Stimulated activated effector memory CD8-positive, alpha-beta T cell treated with anti-CD3 and anti-CD28 coated beads, Interleukin-12 subunit alpha, Interleukin-12 subunit beta, amount 100 ng/mL, for 72 hours (primary cell): ENCODE measurements at regions not wholly inside any gene's neighbourhood (a gene's known extent, or its start where the extent isn't known, plus 50 kb on each side); places are given as distances from the start of the nearest gene placed in this dataset.

Experiments used
- ATAC-seq: fragments of 150-1000 bp; cut with Tn5 transposase; 2 replicates; pipeline ENCODE4 v1.10.0; 2021
- DNase-seq, 2 donors: peaks; one replicate each; pipeline ENCODE4 v3.0.0; 2021 to 2022; ENCODE audit warnings: low spot score in 2 of 2
- H3K27ac Mint-ChIP-seq: one replicate; pipeline ENCODE4 v1.8.0; 2022; ENCODE audit warnings: mild to moderate bottlenecking, mixed read lengths
- H3K36me3 Mint-ChIP-seq: one replicate; pipeline ENCODE4 v1.8.0; 2022; ENCODE audit warnings: mild to moderate bottlenecking, mixed read lengths
- H3K4me1 Mint-ChIP-seq: one replicate; pipeline ENCODE4 v1.8.0; 2022; ENCODE audit warnings: mixed read lengths
- H3K4me3 Mint-ChIP-seq: one replicate; pipeline ENCODE4 v1.8.0; 2022; ENCODE audit warnings: mild to moderate bottlenecking, mixed read lengths
- H3K9me3 Mint-ChIP-seq: one replicate; pipeline ENCODE4 v1.8.0; 2022; ENCODE audit warnings: mixed read lengths

DNA sequence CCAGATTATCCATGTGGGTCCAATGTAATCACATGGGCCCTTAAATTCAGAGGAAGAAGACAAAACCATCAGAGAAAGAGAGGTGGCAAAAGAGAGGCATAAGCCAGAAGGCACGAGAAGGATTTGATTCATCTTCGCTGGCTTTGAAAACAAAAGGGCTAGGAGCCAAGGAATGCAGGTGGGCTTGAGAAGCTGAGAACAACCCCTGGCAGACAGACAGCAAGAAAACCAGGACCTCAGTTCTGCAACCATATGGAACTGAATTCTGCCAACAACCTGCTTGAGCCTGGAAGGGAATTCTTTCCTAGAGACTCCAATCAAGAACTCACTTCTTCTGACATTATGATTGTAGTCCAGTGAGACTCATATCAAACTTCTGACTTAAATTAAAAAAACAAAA is 1531.8 kb downstream of the PCDH7 start:
- Mint-ChIP-seq H3K36me3 (no peaks in the 10 kb centered on the region), H3K4me1 (no peaks in the 10 kb centered on the region), H3K4me3 (no peak overlapping the region), H3K27ac (no peak overlapping the region), H3K9me3 (peaks cover 26% of the 10 kb centered on the region)
- DNase-seq (no peak), ATAC-seq (no peak)

DNA sequence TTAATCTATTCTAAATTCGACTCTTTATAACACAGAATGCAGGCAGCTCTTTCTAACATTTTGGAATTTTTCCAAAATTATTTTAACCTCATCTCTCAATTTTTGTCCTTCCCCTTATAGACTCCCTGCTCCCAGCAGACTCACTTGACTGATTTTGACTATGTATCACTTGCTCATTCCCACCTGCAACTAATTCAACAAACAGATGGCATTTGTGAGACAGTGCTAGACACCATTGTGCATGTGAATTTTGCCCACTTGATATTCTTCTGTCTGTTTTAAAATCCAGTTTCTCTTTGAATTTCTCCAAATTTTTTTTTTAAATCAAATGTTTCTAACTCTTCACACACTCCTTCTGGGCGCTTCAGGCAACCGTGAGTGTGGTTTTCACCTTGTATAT is 1534.0 kb downstream of the PCDH7 start:
- Mint-ChIP-seq H3K4me3 (no peak overlapping the region), H3K9me3 (peaks cover 27% of the 10 kb centered on the region), H3K27ac (no peak overlapping the region), H3K4me1 (no peaks in the 10 kb centered on the region), H3K36me3 (no peaks in the 10 kb centered on the region)
- DNase-seq (no peak), ATAC-seq (no peak)

DNA sequence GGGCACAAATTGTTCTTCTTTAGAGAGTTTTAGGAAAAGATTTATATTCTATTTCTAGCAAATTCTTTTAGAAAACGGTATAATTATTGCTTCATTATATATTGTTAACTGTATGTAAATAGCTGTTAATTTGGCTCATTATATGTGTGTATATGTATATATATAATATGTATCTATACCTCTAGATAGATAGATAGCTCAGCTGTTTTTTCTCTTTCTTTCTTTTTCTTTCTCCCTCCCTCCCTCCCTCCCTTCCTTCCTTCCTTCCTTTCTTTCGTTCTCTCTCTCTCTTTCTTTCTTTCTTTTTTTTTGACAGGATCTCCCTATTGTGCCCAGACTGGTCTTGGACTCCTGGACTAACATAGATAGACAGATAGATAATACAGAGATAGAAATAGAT is 1538.8 kb downstream of the PCDH7 start:
- DNase-seq, result no peak
- peaks cover 21% of the 10 kb centered on the region for H3K9me3 Mint-ChIP-seq

DNA sequence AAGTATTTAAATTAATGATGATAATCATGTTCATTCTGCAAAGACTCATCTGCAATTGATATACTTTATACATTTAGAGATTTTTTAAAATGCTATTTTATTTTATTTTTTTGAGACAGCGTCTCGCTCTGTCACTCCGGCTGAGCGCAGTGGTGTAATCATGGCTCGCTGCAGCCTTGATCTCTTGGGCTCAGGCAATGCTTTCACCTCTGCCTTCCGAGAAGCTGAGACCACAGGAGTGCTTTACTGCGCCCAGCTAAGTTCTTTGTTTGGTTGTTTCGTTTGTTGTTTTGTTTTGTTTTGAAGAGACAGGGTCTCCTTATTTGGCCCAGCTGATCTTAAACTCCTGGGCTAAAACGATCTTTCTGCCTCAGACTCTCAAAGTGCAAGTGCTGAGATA is 1541.0 kb downstream of the PCDH7 start:
- ATAC-seq (no peak), DNase-seq (no peak)
- H3K27ac Mint-ChIP-seq, result no peak overlapping the region
- no peaks in the 10 kb centered on the region for H3K36me3 Mint-ChIP-seq
- no peak overlapping the region for H3K4me3 Mint-ChIP-seq
- no peaks in the 10 kb centered on the region for H3K4me1 Mint-ChIP-seq
- H3K9me3 Mint-ChIP-seq, result peaks cover 17% of the 10 kb centered on the region

More for the DNA sequence above, 1538.8 kb downstream of the PCDH7 start:
- Mint-ChIP-seq H3K4me3 (no peak overlapping the region), H3K27ac (no peak overlapping the region), H3K4me1 (no peaks in the 10 kb centered on the region), H3K36me3 (no peaks in the 10 kb centered on the region)
- ATAC-seq, result no peak

DNA sequence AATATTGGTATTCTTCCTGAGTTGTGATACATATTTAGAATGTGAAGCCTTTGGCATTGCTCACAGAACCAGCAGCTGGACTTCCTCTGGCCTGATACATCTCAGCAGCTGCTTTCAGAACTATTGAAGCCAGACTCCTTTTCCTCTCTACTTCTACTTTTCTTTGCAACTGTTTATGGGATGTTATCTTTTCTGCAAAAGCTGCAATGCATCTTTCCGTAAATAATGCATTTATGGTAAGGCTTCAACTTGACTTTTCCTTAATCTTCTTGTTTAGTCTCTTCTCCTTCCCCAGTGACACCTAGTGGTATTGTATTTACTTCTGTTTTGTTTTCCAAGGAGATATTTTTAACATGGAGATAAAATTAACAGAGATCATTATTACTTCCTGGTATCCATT is 1548.7 kb downstream of the PCDH7 start:
- H3K4me1 Mint-ChIP-seq, result no peaks in the 10 kb centered on the region
- peaks cover 12% of the 10 kb centered on the region for H3K9me3 Mint-ChIP-seq
- H3K36me3 Mint-ChIP-seq, result no peaks in the 10 kb centered on the region
- H3K4me3 Mint-ChIP-seq, result no peak overlapping the region
- ATAC-seq, result no peak
- H3K27ac Mint-ChIP-seq, result no peak overlapping the region
- no peak for DNase-seq

DNA sequence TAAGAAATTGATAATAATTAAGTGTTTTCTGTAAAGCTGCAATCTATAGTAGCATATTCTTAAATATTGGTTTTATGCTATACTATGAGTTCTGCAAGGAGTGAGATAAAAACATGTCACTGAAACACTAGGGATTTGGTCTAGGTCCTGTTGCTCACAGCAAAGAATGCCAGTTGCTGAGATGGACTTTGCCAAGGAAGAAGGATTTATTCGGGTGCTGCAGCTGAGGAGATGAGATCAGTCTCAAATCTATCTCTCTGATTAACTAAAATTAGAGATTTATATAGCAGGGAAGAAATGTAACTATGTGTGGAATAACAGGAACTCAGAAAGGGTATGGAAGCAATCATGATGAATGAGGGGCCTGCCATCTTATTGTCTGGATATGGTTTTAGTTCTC is 1569.9 kb downstream of the PCDH7 start:
- H3K4me3 Mint-ChIP-seq, result no peak overlapping the region
- no peaks in the 10 kb centered on the region for H3K36me3 Mint-ChIP-seq
- no peaks in the 10 kb centered on the region for H3K4me1 Mint-ChIP-seq
- no peak overlapping the region for H3K27ac Mint-ChIP-seq
- H3K9me3 Mint-ChIP-seq, result peaks cover 8% of the 10 kb centered on the region
- ATAC-seq (no peak), DNase-seq (no peak)

DNA sequence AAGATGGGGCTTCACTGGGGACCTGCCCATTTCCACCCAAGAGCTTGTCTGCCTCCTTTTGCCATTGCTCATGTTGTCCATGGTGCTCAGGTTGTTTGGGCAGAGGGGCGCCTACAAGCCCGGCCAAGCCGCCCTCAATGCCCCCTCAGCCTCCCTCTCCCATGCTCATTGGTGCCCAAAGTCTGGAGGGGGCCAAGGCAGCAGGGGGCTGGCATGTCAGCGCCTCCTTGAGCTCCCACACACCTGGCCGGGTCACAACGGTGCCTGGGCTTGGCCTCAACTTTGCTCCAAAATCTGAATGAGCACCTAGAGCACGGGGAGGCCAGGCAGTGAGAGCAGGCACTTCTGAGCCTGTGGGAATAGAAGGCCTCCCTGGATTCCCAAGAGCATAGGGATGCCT is 1598.8 kb downstream of the PCDH7 start:
- H3K4me1 Mint-ChIP-seq, result no peaks in the 10 kb centered on the region
- H3K4me3 Mint-ChIP-seq, result no peak overlapping the region
- H3K27ac Mint-ChIP-seq, result no peak overlapping the region
- DNase-seq (no peak), ATAC-seq (no peak)
- no peaks in the 10 kb centered on the region for H3K36me3 Mint-ChIP-seq
- H3K9me3 Mint-ChIP-seq, result peaks cover 21% of the 10 kb centered on the region

DNA sequence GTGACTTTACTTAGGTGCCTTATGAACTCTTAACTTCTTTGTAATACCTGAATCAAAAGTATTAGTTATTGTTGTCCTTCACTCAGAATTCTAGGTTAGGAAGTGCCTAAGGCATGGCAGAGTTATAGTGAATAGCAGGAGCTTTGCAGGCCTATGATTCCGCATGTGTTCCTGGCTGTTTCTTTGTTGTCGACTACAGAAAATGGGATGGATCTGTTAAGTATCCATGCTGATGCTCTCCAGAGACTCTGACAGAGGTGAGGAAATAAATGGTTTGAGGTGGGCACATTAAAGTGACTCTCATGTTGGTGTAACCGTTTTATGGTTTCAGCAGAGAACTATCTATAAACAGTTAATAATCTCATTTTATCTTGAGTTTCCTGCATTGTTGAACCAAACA is 1601.3 kb downstream of the PCDH7 start:
- Mint-ChIP-seq H3K9me3 (peaks cover 25% of the 10 kb centered on the region), H3K36me3 (no peaks in the 10 kb centered on the region), H3K27ac (no peak overlapping the region), H3K4me1 (no peaks in the 10 kb centered on the region), H3K4me3 (no peak overlapping the region)
- ATAC-seq (no peak), DNase-seq (no peak)

DNA sequence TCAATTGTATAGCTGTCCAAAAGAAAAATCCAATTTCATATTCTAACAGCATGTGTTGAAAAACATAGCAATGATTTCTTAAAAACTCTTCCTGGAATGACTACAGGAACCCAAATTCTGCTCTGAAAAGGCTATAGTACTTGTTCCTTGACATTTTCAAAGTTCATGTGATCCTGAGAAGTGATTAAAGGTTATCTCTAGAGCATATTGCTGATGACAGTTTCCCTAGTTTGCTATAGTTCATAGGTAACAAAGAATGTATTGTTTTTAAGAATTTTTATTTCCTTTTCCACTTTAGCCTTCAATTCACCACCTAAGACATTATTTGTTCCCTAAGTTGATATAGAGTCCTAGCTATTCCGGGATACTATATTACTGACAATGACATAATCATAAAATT is 1614.6 kb downstream of the PCDH7 start:
- H3K4me3 Mint-ChIP-seq, result no peak overlapping the region
- H3K4me1 Mint-ChIP-seq, result no peaks in the 10 kb centered on the region
- no peak for ATAC-seq
- peaks cover 17% of the 10 kb centered on the region for H3K9me3 Mint-ChIP-seq
- no peak overlapping the region for H3K27ac Mint-ChIP-seq
- no peaks in the 10 kb centered on the region for H3K36me3 Mint-ChIP-seq
- DNase-seq, result no peak

DNA sequence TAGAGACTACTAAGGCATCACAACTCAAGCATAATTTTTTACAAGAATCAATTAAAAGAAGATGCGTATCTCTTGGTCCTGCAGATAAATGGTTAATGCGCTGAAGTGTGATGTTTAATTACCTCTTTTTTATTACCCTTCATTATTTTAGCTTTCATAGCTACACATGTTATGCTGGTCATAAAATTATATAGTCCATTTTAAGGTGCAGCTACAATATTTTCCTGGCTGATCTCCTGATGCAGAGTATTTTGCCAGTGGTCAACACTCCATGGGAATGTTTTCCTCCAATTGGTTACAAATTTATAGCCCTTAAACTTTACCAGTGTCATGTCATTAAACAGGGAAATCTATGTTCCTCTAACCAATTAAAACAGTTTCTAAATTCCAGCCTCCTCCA is 1617.2 kb downstream of the PCDH7 start:
- no peak for DNase-seq
- Mint-ChIP-seq H3K36me3 (no peaks in the 10 kb centered on the region), H3K9me3 (peaks cover 23% of the 10 kb centered on the region), H3K4me3 (no peak overlapping the region), H3K4me1 (no peaks in the 10 kb centered on the region), H3K27ac (no peak overlapping the region)
- no peak for ATAC-seq

DNA sequence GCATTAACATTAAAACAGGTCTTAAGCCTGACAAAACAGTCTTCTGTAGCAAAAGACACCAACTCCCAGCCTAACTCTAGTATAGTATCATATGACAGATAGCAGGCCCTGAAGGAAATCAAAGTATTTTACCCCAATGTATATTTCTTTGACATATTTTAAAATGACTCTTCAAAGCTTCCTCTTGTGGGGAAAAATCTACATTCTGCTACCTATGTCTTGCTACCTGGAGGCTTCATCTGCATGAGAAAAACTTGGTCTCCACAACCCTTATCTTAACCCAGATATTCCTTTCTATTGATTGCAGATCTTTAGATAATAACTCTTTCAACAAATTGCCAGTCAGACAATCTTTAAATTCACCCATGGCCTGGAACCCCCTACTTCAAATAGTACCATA is 1620.4 kb downstream of the PCDH7 start:
- Mint-ChIP-seq H3K27ac (no peak overlapping the region), H3K36me3 (no peaks in the 10 kb centered on the region), H3K4me1 (no peaks in the 10 kb centered on the region), H3K4me3 (no peak overlapping the region), H3K9me3 (peaks cover 19% of the 10 kb centered on the region)
- ATAC-seq (no peak), DNase-seq (no peak)

DNA sequence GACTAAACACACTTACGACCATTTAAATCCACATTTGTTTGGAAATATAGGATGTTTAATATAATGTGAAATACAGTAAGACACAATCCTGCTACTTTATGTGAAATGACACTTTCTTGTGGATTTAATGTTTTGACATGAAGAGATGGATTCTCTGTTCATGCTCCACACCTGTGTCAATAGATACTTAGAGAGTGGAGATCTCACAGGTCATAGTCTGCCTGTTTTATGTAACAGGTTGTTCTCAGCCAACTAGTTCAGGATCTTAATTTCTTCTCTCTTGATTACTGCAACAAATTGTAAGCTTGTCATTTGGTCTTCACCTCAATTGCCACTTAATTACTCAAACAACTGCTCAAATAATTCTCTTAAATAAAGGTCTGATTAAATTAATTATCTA is 1621.2 kb downstream of the PCDH7 start:
- H3K4me1 Mint-ChIP-seq, result no peaks in the 10 kb centered on the region
- no peaks in the 10 kb centered on the region for H3K36me3 Mint-ChIP-seq
- no peak for DNase-seq
- no peak overlapping the region for H3K27ac Mint-ChIP-seq
- H3K4me3 Mint-ChIP-seq, result no peak overlapping the region
- ATAC-seq, result no peak
- H3K9me3 Mint-ChIP-seq, result peaks cover 18% of the 10 kb centered on the region

DNA sequence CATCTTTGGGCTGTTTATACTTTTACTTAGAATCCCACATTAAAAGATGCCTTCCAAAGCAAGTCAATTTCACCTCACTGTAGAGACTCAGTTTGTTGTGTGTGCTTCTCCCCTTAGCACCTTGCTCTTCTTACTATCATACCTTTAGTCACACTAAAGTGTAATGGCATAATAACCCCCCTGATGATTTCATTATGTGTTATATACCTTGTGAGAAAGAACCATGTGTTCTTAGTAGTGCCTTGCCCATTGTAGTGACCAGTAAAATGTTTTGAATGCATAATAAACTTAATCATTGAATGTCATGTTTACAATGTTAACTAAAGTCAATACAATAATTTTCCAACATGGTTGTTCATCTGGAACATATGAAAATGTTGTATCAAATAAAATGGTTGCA is 1621.9 kb downstream of the PCDH7 start:
- H3K4me1 Mint-ChIP-seq, result no peaks in the 10 kb centered on the region
- ATAC-seq (no peak), DNase-seq (no peak)
- H3K4me3 Mint-ChIP-seq, result no peak overlapping the region
- H3K27ac Mint-ChIP-seq, result no peak overlapping the region
- H3K36me3 Mint-ChIP-seq, result no peaks in the 10 kb centered on the region
- peaks cover 22% of the 10 kb centered on the region for H3K9me3 Mint-ChIP-seq

DNA sequence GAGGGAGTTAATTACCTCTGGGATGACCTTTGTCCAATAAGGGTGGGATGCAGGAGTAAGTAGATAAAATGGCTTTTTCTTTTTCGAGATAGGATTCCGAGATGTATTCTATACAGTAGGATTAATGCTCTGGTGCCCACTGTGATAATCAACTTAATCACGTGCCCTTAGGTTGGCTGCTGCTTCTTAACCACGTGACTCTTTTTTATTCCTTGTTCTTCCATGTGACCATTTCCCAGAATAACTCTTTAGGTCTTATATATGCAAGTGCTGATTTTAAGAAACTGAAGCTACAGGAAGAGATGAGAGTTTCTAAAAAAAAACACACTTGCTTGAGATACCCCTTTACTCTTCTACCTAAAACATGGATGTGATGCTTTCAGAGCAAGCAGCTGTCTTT is 1628.9 kb downstream of the PCDH7 start:
- H3K4me1 Mint-ChIP-seq, result no peaks in the 10 kb centered on the region
- no peaks in the 10 kb centered on the region for H3K36me3 Mint-ChIP-seq
- no peak overlapping the region for H3K4me3 Mint-ChIP-seq
- ATAC-seq (no peak), DNase-seq (no peak)
- H3K9me3 Mint-ChIP-seq, result peaks cover 13% of the 10 kb centered on the region
- H3K27ac Mint-ChIP-seq, result no peak overlapping the region

DNA sequence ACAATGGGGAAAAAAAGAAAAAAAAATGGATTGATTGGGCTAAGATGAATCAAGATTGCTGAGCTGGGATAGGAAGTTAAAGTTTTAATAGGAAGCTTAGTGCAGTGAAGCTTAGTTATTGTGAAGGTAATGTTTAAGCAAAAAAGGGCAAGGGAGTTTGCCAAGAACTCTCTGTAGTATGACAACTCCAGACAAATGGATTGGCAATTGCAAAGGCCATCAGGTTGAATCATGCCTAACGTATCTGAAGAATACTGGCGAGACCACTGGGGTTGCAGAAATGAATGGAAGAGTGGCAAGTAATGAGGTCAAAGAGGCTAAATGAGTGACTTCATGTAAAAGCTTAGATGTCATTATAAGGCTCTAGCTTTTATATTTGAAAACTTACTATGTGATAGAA is 1654.0 kb downstream of the PCDH7 start:
- Mint-ChIP-seq H3K4me3 (no peak overlapping the region), H3K4me1 (no peaks in the 10 kb centered on the region), H3K36me3 (no peaks in the 10 kb centered on the region), H3K9me3 (peaks cover 18% of the 10 kb centered on the region), H3K27ac (no peak overlapping the region)
- ATAC-seq (no peak), DNase-seq (no peak)

DNA sequence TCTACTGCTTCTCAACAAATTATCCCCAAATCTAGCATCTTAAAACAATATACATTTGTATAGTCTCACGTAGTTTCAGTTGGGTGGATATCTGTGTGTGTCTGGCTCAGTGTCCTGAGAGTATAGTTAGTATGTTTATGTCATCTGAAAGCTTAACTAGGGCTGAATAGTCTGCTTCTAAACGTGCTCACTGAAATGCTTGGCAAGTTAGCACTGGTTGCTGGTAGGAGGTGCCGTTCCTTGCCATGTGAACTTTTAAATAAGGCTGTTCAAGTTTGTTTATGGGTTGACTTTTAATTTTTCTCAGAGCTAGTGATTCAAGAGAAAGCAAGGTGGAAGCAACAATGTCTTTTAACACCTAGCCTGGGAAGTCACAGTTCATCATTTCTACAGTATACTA is 1673.6 kb downstream of the PCDH7 start:
- no peak overlapping the region for H3K4me3 Mint-ChIP-seq
- no peak overlapping the region for H3K27ac Mint-ChIP-seq
- no peak for ATAC-seq
- H3K4me1 Mint-ChIP-seq, result no peaks in the 10 kb centered on the region
- H3K36me3 Mint-ChIP-seq, result no peaks in the 10 kb centered on the region
- DNase-seq, result no peak
- H3K9me3 Mint-ChIP-seq, result peaks cover 7% of the 10 kb centered on the region

DNA sequence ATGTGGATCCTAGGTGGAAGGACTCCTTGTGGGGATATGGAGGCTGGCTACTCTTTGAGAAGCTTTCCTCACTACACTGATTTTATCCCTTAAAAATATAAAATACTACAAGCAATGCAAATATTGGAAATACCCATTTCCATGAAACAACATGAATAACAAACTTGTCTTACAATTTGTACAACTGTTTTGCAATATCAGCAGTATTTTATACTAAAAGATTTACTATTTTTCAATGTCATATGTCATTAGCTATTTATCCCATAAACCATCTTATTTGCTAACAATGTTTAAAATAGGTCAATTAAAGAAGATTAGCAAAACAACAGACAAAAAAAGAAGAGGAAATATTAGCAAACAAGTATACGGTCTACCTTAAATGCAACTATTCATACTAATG is 1674.1 kb downstream of the PCDH7 start:
- H3K4me1 Mint-ChIP-seq, result no peaks in the 10 kb centered on the region
- no peaks in the 10 kb centered on the region for H3K36me3 Mint-ChIP-seq
- H3K27ac Mint-ChIP-seq, result no peak overlapping the region
- H3K9me3 Mint-ChIP-seq, result peaks cover 7% of the 10 kb centered on the region
- no peak overlapping the region for H3K4me3 Mint-ChIP-seq
- no peak for DNase-seq
- no peak for ATAC-seq
